H9 (cell line): ENCODE measurements at regions not wholly inside any gene's neighbourhood (a gene's known extent, or its start where the extent isn't known, plus 50 kb on each side); places are given as distances from the start of the nearest gene placed in this dataset.

ENCODE experiments used
- DNase-seq: peaks from one replicate; pipeline ENCODE4 v3.0.0-alpha.2; 2017
- H2AFZ ChIP-seq: one replicate; pipeline ENCODE4 v1.6.1; 2013; ENCODE audit warnings: mild to moderate bottlenecking, low read length, control low read depth, moderate library complexity
- H2AK5ac ChIP-seq: 2 replicates; pipeline ENCODE4 v1.6.1; 2013; ENCODE audit warnings: low read length, control low read depth, mixed read lengths; ENCODE audit not compliant: insufficient read length
- H2BK120ac ChIP-seq: one replicate; pipeline ENCODE4 v1.6.1; 2013; ENCODE audit warnings: low read depth, mild to moderate bottlenecking, low read length, control low read depth, inconsistent platforms; ENCODE audit not compliant: poor library complexity, severe bottlenecking
- H2BK12ac ChIP-seq: 2 replicates; pipeline ENCODE4 v1.6.1; 2013; ENCODE audit warnings: low read length, control low read depth, mixed read lengths, low read depth; ENCODE audit not compliant: insufficient read length
- H2BK15ac ChIP-seq: 2 replicates; pipeline ENCODE4 v1.6.1; 2013; ENCODE audit warnings: low read depth, low read length, control low read depth
- H2BK20ac ChIP-seq: one replicate; pipeline ENCODE4 v1.6.1; 2013; ENCODE audit warnings: low read depth, mild to moderate bottlenecking, low read length, control low read depth, inconsistent platforms; ENCODE audit not compliant: poor library complexity, severe bottlenecking
- H2BK5ac ChIP-seq: 2 replicates; pipeline ENCODE4 v1.6.1; 2013; ENCODE audit warnings: low read length, control low read depth, mixed read lengths; ENCODE audit not compliant: insufficient read length
- H3K14ac ChIP-seq: 2 replicates; pipeline ENCODE4 v1.6.1; 2013; ENCODE audit warnings: low read length, control low read depth; ENCODE audit not compliant: insufficient read depth
- H3K18ac ChIP-seq: 2 replicates; pipeline ENCODE4 v1.6.1; 2013; ENCODE audit warnings: low read depth, mild to moderate bottlenecking, mixed read lengths, low read length, control low read depth; ENCODE audit not compliant: insufficient read length
- H3K23ac ChIP-seq: 2 replicates; pipeline ENCODE4 v1.6.1; 2013; ENCODE audit warnings: low read length, control low read depth, mixed read lengths, low read depth; ENCODE audit not compliant: insufficient read length
- H3K23me2 ChIP-seq: 2 replicates; pipeline ENCODE4 v1.6.1; 2013; ENCODE audit warnings: low read depth, mild to moderate bottlenecking, mixed read lengths, low read length, control low read depth; ENCODE audit not compliant: insufficient read length, poor library complexity, severe bottlenecking
- H3K27ac ChIP-seq: 2 replicates; pipeline ENCODE4 v1.5.1; 2013; ENCODE audit warnings: low read length, control low read depth, mixed read lengths, low read depth; ENCODE audit not compliant: insufficient read length
- H3K27me3 ChIP-seq: 2 replicates; pipeline ENCODE4 v1.6.1; 2013; ENCODE audit warnings: low read length, control low read depth, inconsistent platforms; ENCODE audit not compliant: insufficient read depth
- H3K4ac ChIP-seq: 2 replicates; pipeline ENCODE4 v1.6.1; 2013; ENCODE audit warnings: low read depth, mild to moderate bottlenecking, control low read depth, inconsistent platforms, low read length, moderate library complexity
- H3K4me1 ChIP-seq: 2 replicates; pipeline ENCODE4 v1.6.1; 2013; ENCODE audit warnings: low read length, control low read depth, inconsistent platforms; ENCODE audit not compliant: insufficient read depth
- H3K4me2 ChIP-seq: 2 replicates; pipeline ENCODE4 v1.6.1; 2013; ENCODE audit warnings: low read length, control low read depth, mixed read lengths; ENCODE audit not compliant: insufficient read length, insufficient read depth
- H3K56ac ChIP-seq: 2 replicates; pipeline ENCODE4 v1.6.1; 2013; ENCODE audit warnings: low read depth, mild to moderate bottlenecking, mixed read lengths, low read length, control low read depth; ENCODE audit not compliant: insufficient read length
- H3K79me1 ChIP-seq: 2 replicates; pipeline ENCODE4 v1.6.1; 2013; ENCODE audit warnings: low read depth, mild to moderate bottlenecking, moderate library complexity, low read length, control low read depth, inconsistent platforms; ENCODE audit not compliant: insufficient read depth, poor library complexity, severe bottlenecking
- H3K79me2 ChIP-seq: 2 replicates; pipeline ENCODE4 v1.6.1; 2013; ENCODE audit warnings: low read length, control low read depth, inconsistent platforms; ENCODE audit not compliant: insufficient read depth
- H3K9ac ChIP-seq: 2 replicates; pipeline ENCODE4 v1.6.1; 2013; ENCODE audit warnings: low read length, control low read depth, mixed read lengths; ENCODE audit not compliant: insufficient read length; ENCODE audit errors: extremely low read depth
- H3K9me3 ChIP-seq: one replicate; pipeline ENCODE4 v1.6.1; 2013; ENCODE audit warnings: low read depth, low read length, inconsistent platforms; ENCODE audit not compliant: control insufficient read depth
- H3T11ph ChIP-seq: one replicate; pipeline ENCODE4 v1.6.1; 2013; ENCODE audit warnings: mild to moderate bottlenecking, low read length, control low read depth, inconsistent platforms
- H4K20me1 ChIP-seq: one replicate; pipeline ENCODE4 v1.6.1; 2013; ENCODE audit not compliant: control insufficient read depth, insufficient read length, insufficient read depth
- H4K5ac ChIP-seq: 2 replicates; pipeline ENCODE4 v1.6.1; 2013; ENCODE audit warnings: low read depth, mild to moderate bottlenecking, mixed read lengths, low read length, control low read depth; ENCODE audit not compliant: insufficient read length
- H4K8ac ChIP-seq: replicated peaks from 2 replicates; pipeline ENCODE4 v1.6.1; 2013; ENCODE audit warnings: low read length, control low read depth, mixed read lengths, low read depth; ENCODE audit not compliant: insufficient read length
- H4K91ac ChIP-seq: 2 replicates; pipeline ENCODE4 v1.6.1; 2013; ENCODE audit warnings: low read depth, mild to moderate bottlenecking, moderate library complexity, mixed read lengths, low read length, control low read depth; ENCODE audit not compliant: insufficient read length
- H3K27ac Mint-ChIP-seq, 3 experiments: 2 replicates in 2 of 3; 3 replicates in 1 of 3; pipeline ENCODE4 v1.8.0; 2020 to 2021; ENCODE audit warnings: mixed read lengths in 3 of 3, mild to moderate bottlenecking in 1 of 3, moderate library complexity in 1 of 3
- H3K27me3 Mint-ChIP-seq: 2 replicates; pipeline ENCODE4 v1.8.0; 2021; ENCODE audit warnings: low read depth, mild to moderate bottlenecking, moderate library complexity, mixed read lengths
- H3K36me3 Mint-ChIP-seq, 3 experiments: 2 replicates in 2 of 3; 3 replicates in 1 of 3; pipeline ENCODE4 v1.8.0; 2020 to 2021; ENCODE audit warnings: low read depth in 3 of 3, mixed read lengths in 3 of 3; ENCODE audit not compliant: insufficient read depth in 1 of 3
- H3K4me1 Mint-ChIP-seq, 2 experiments: 2 replicates each; pipeline ENCODE4 v1.8.0; 2020; ENCODE audit warnings: mixed read lengths in 2 of 2
- H3K4me3 Mint-ChIP-seq, 2 experiments: 2 replicates in 1 of 2; 3 replicates in 1 of 2; pipeline ENCODE4 v1.8.0; 2020 to 2021; ENCODE audit warnings: mild to moderate bottlenecking in 2 of 2, mixed read lengths in 2 of 2, moderate library complexity in 1 of 2
- H3K9me3 Mint-ChIP-seq, 2 experiments: 2 replicates in 1 of 2; 3 replicates in 1 of 2; pipeline ENCODE4 v1.8.0; 2020; ENCODE audit warnings: mild to moderate bottlenecking in 2 of 2, mixed read lengths in 2 of 2, moderate library complexity in 1 of 2
- WGBS: extraction: QIAGEN DNeasy Blood & Tissue Kit; methylation state at CpG from one replicate; pipeline ENCODE4 v1.1.7; 2013; ENCODE audit warnings: missing lambda C conversion rate, low lambda C conversion rate, mixed read lengths; ENCODE audit not compliant: insufficient read length; ENCODE audit errors: extremely low coverage; 5-methylcytosine and 5-hydroxymethylcytosine counted together
- TF ChIP-seq, protein P1 (sequence below): fragments of 200-600 bp; sonication (generic); conservative IDR thresholded peaks from 3 replicates; pipeline ENCODE4 v1.8.0; 2021; ENCODE audit warnings: antibody characterized with exemption, mild to moderate bottlenecking

DNA sequence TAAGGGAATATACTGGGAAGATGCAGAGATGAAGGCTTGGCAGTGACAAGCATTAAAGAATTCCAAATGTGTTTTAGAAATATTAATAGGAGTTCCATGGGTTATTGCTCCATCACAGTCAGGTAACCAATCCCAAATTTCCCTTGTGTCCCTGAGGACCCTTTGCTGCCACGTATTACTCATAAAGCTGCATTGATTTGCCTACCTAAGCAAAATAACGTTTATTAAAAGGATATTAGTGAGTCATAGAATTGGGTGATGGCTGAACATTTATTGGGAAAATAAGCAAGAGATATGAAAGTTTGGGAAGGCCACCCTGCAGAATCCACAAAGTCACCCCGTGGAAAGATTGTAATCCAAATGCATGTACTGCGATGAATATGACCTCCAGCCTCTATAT, 782.1 kb downstream of the RAPGEF2 start:
- Histone ChIP-seq H4K8ac (no peak overlapping the region), H3K9ac (no peak overlapping the region), H3K79me2 (no peaks in the 10 kb centered on the region), H3K14ac (no peak overlapping the region), H2BK12ac (no peak overlapping the region), H3K9me3 (no peaks in the 10 kb centered on the region), H2BK15ac (no peak overlapping the region), H3K18ac (no peak overlapping the region), H3K79me1 (no peaks in the 10 kb centered on the region), H2AFZ (no peak overlapping the region), H3K56ac (no peak overlapping the region), H3T11ph (no peak overlapping the region), H3K23ac (no peak overlapping the region), H2BK20ac (no peak overlapping the region), H4K91ac (no peak overlapping the region), H4K5ac (no peak overlapping the region), H3K4me1 (no peaks in the 10 kb centered on the region), H3K4ac (no peak overlapping the region), H4K20me1 (no peaks in the 10 kb centered on the region), H3K27ac (no peak overlapping the region), H3K23me2 (no peaks in the 10 kb centered on the region), H3K27me3 (no peaks in the 10 kb centered on the region), H2AK5ac (no peak overlapping the region), H2BK120ac (no peak overlapping the region), H2BK5ac (no peak overlapping the region), H3K4me2 (no peak overlapping the region)
- TF ChIP-seq, protein P1, sequence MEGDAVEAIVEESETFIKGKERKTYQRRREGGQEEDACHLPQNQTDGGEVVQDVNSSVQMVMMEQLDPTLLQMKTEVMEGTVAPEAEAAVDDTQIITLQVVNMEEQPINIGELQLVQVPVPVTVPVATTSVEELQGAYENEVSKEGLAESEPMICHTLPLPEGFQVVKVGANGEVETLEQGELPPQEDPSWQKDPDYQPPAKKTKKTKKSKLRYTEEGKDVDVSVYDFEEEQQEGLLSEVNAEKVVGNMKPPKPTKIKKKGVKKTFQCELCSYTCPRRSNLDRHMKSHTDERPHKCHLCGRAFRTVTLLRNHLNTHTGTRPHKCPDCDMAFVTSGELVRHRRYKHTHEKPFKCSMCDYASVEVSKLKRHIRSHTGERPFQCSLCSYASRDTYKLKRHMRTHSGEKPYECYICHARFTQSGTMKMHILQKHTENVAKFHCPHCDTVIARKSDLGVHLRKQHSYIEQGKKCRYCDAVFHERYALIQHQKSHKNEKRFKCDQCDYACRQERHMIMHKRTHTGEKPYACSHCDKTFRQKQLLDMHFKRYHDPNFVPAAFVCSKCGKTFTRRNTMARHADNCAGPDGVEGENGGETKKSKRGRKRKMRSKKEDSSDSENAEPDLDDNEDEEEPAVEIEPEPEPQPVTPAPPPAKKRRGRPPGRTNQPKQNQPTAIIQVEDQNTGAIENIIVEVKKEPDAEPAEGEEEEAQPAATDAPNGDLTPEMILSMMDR = no peak
- H3K4me3 Mint-ChIP-seq = no peak overlapping the region
- no peak for DNase-seq
- H3K27me3 Mint-ChIP-seq = no peaks in the 10 kb centered on the region
- WGBS = no CpG with 5 or more reads among the region's 4 CpGs
- H3K9me3 Mint-ChIP-seq = peaks cover 2 to 3% of the 10 kb centered on the region in 2 experiments; a peak in 2 of 5 replicates
- H3K36me3 Mint-ChIP-seq = no peaks in the 10 kb centered on the region
- no peak overlapping the region for H3K27ac Mint-ChIP-seq
- no peaks in the 10 kb centered on the region for H3K4me1 Mint-ChIP-seq
